Neutrophil (primary cell): ENCODE measurements at regions not wholly inside any gene's neighbourhood (a gene's known extent, or its start where the extent isn't known, plus 50 kb on each side); places are given as distances from the start of the nearest gene placed in this dataset.

Source experiments
- H3K27ac ChIP-seq: fragments of 200-600 bp; sonication (generic); 2 replicates; pipeline ENCODE4 v1.5.1; 2016; ENCODE audit warnings: mild to moderate bottlenecking, moderate library complexity
- H3K27me3 ChIP-seq: fragments of 200-600 bp; sonication (generic); 2 replicates; pipeline ENCODE4 v1.6.0; 2016; ENCODE audit warnings: mild to moderate bottlenecking
- H3K36me3 ChIP-seq: fragments of 200-600 bp; sonication (generic); 2 replicates; pipeline ENCODE4 v1.5.1; 2017
- H3K4me1 ChIP-seq, 2 experiments: fragments of 200-600 bp in 1 of 2; sonication (generic) in 1 of 2; 1 replicate in 1 of 2; 2 replicates in 1 of 2; pipeline versions ENCODE4 v1.5.1 to v1.6.1; 2013 to 2016; ENCODE audit warnings: low read depth in 1 of 2, low read length in 1 of 2, mild to moderate bottlenecking in 1 of 2, moderate library complexity in 1 of 2; ENCODE audit not compliant: control insufficient read depth in 1 of 2, insufficient read depth in 1 of 2
- H3K4me3 ChIP-seq, 2 experiments: fragments of 200-600 bp in 1 of 2; sonication (generic) in 1 of 2; 1 replicate in 1 of 2; 2 replicates in 1 of 2; pipeline ENCODE4 v1.5.1; 2013 to 2016; ENCODE audit warnings: low read depth in 1 of 2, low read length in 1 of 2, mild to moderate bottlenecking in 1 of 2, moderate library complexity in 1 of 2
- H3K9me3 ChIP-seq: fragments of 200-600 bp; sonication (generic); 2 replicates; pipeline ENCODE4 v1.5.1; 2016
- TF ChIP-seq, protein P1 (sequence below): fragments of 200-600 bp; sonication (generic); IDR thresholded peaks from 2 replicates; pipeline ENCODE4 v1.5.1; 2016; ENCODE audit warnings: antibody characterized with exemption

DNA sequence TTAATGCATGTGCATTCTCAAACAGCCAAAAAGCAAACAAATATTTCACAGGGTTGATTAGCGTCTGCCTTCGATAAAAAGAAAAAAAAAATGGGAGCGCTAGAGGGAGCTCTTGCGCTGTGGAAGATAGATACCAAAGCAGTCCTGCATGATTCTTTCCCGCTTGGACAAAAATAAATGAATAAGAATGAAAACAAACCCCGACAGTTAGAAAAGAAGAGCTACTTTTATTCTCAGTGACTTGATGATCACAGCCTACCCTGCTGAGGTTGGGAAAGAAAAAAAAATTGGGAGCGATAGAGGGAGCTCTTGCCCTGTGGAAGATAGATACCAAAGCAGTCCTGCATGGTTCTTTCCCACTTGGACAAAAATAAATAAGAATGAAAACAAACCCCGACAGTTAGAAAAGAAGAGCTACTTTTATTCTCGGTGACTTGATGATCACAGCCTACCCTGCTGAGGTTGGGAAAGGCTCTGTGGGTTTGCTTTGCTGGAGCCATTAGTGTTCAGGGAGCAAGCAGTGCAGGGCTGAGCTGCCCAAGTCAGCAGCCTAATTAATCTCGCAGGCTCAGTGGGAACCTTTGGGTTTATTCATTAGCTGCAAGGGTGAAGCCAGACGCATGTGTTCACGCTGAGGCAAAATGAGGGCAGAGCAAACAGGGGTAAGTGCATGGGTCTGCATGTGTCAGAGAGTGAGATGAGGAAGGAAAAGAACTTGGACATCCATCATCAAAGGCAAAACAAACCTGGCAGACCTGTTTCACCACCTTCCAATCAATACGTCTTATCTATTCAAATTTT, 249.3 kb upstream of the PRKX start:
- Histone ChIP-seq H3K36me3 (no peaks in the 10 kb centered on the region), H3K4me3 (no peak overlapping the region), H3K27me3 (no peaks in the 10 kb centered on the region), H3K9me3 (no peaks in the 10 kb centered on the region), H3K4me1 (no peaks in the 10 kb centered on the region), H3K27ac (no peak overlapping the region)
- TF ChIP-seq, protein P1, sequence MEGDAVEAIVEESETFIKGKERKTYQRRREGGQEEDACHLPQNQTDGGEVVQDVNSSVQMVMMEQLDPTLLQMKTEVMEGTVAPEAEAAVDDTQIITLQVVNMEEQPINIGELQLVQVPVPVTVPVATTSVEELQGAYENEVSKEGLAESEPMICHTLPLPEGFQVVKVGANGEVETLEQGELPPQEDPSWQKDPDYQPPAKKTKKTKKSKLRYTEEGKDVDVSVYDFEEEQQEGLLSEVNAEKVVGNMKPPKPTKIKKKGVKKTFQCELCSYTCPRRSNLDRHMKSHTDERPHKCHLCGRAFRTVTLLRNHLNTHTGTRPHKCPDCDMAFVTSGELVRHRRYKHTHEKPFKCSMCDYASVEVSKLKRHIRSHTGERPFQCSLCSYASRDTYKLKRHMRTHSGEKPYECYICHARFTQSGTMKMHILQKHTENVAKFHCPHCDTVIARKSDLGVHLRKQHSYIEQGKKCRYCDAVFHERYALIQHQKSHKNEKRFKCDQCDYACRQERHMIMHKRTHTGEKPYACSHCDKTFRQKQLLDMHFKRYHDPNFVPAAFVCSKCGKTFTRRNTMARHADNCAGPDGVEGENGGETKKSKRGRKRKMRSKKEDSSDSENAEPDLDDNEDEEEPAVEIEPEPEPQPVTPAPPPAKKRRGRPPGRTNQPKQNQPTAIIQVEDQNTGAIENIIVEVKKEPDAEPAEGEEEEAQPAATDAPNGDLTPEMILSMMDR: no peak

DNA sequence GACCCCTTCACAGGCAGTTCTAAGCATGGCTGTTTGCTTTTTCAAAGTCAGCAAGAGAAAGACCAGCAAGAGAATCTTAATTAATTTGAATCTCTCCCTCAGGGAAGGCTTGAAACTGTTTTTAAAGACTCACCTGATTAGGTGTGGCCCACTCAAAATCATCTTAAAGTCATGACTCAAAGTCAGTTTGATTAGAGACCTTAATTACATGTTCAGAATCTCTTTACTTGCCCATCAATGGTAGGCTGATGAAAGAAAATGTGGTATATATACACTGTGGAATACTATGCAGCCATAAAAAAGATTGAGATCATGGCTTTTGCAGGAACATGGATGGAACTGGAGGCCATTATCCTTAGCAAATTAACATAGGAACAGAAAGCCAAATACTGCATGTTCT, 247.5 kb upstream of the PRKX start:
- Histone ChIP-seq H3K4me3 (no peak overlapping the region), H3K9me3 (no peaks in the 10 kb centered on the region), H3K36me3 (no peaks in the 10 kb centered on the region), H3K27me3 (no peaks in the 10 kb centered on the region), H3K4me1 (no peaks in the 10 kb centered on the region), H3K27ac (no peak overlapping the region)
- TF ChIP-seq, protein P1: no peak

DNA sequence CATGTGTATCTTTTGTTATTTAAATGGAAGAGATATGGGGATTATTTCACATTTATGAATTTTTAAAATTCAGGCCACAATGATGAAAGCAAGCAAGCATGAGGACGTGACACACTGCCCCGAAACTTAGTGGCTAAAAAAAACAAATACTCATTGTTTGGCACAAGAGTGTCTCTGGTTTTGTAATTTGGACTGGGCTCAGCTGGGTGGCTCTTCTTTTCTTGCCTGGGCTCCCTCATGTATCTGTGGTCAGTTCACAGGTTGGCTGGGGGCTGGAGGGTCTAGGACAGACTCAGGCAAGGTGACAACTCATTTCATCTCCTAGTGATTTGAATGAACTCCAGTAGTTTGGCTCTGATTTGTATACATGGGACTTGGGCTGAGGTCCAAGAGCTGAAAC, 238.4 kb upstream of the PRKX start:
- no peaks in the 10 kb centered on the region for H3K36me3 ChIP-seq
- H3K4me3 ChIP-seq: no peak overlapping the region
- no peaks in the 10 kb centered on the region for H3K9me3 ChIP-seq
- H3K4me1 ChIP-seq: no peaks in the 10 kb centered on the region
- TF ChIP-seq, protein P1: no peak
- H3K27ac ChIP-seq: no peak overlapping the region
- no peaks in the 10 kb centered on the region for H3K27me3 ChIP-seq

GRCh38 chrX:3950373-3950772, 236.9 kb upstream of the PRKX start:
- H3K27me3 ChIP-seq: no peaks in the 10 kb centered on the region
- H3K27ac ChIP-seq: no peak overlapping the region
- H3K4me3 ChIP-seq: no peak overlapping the region
- H3K4me1 ChIP-seq: no peaks in the 10 kb centered on the region
- no peaks in the 10 kb centered on the region for H3K9me3 ChIP-seq
- no peaks in the 10 kb centered on the region for H3K36me3 ChIP-seq
- TF ChIP-seq, protein P1: no peak

DNA sequence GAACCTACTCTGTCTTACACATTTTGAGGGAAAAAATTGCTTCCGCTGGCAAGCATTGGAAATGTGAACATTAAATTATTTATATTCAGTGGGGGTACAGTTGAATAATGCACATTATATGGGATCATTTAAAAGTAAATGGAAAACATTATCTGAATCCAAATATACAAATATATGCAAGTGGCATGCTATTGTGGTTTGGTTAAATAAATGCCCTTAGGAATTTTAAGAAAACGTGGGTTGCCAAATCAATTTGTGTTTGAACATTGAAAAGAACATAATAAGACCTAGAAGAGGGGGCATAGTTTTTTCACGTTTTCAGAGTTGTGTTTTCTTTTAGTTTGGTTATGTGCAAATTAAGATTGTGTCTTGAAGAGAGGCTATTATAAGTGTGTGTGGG, 230.5 kb upstream of the PRKX start:
- Histone ChIP-seq H3K9me3 (no peaks in the 10 kb centered on the region), H3K4me3 (no peak overlapping the region), H3K36me3 (no peaks in the 10 kb centered on the region), H3K27me3 (no peaks in the 10 kb centered on the region), H3K27ac (no peak overlapping the region), H3K4me1 (no peaks in the 10 kb centered on the region)
- TF ChIP-seq, protein P1: no peak
